ENCODE measurements at regions not wholly inside any gene's neighbourhood (a gene's known extent, or its start where the extent isn't known, plus 50 kb on each side); places are given as distances from the start of the nearest gene placed in this dataset.
A peak's percentile ranks its signal among the peaks of the same experiment; 100 is the strongest.

- ATAC-seq, result no peak
- Histone ChIP-seq H3K4me3 (no peak overlapping the region), H3K36me3 (no peaks in the 10 kb centered on the region), H3K27me3 (no peaks in the 10 kb centered on the region), H3K9me3 (no peaks in the 10 kb centered on the region), H3K4me1 (no peaks in the 10 kb centered on the region), H3K27ac (no peak overlapping the region)
- 82 to 93% methylated on average over 3 of the region's 3 CpGs for WGBS, 2 donors (ENCODE audit: low coverage in 1 of 2)
- no peak for TF ChIP-seq POLR2A (IDR thresholded peaks at IDR 0.05)
- no peak for TF ChIP-seq EP300 (IDR thresholded peaks at IDR 0.05)
- TF ChIP-seq POLR2AphosphoS5 (IDR thresholded peaks at IDR 0.05), result no peak
- TF ChIP-seq CTCF (IDR thresholded peaks at IDR 0.05), result no peak
Observed at GRCh38 chr6:86380571-86381125, 556.7 kb upstream of the HTR1E start.

GRCh38 chr6:86357877-86358276 lies 579.5 kb upstream of the HTR1E start:
- 57 to 60% methylated on average over 1 to 4 of the region's 4 CpGs for WGBS, 2 donors (ENCODE audit: low coverage in 1 of 2)
- Histone ChIP-seq H3K4me3 (no peak overlapping the region), H3K27me3 (no peaks in the 10 kb centered on the region), H3K36me3 (no peaks in the 10 kb centered on the region), H3K9me3 (no peaks in the 10 kb centered on the region), H3K4me1 (no peaks in the 10 kb centered on the region), H3K27ac (no peak overlapping the region)
- ATAC-seq, result no peak
- no peak for TF ChIP-seq POLR2A (IDR thresholded peaks at IDR 0.05)
- no peak for TF ChIP-seq POLR2AphosphoS5 (IDR thresholded peaks at IDR 0.05)
- no peak for TF ChIP-seq CTCF (IDR thresholded peaks at IDR 0.05)
- TF ChIP-seq EP300 (IDR thresholded peaks at IDR 0.05), result no peak

GRCh38 chr6:86355271-86355670 lies 582.1 kb upstream of the HTR1E start:
- Histone ChIP-seq H3K9me3 (no peaks in the 10 kb centered on the region), H3K36me3 (no peaks in the 10 kb centered on the region), H3K27ac (no peak overlapping the region), H3K4me3 (no peak overlapping the region), H3K4me1 (no peaks in the 10 kb centered on the region), H3K27me3 (no peaks in the 10 kb centered on the region)
- no peak for ATAC-seq
- TF ChIP-seq CTCF (IDR thresholded peaks at IDR 0.05), result no peak
- TF ChIP-seq POLR2A (IDR thresholded peaks at IDR 0.05), result no peak
- TF ChIP-seq EP300 (IDR thresholded peaks at IDR 0.05), result no peak
- no peak for TF ChIP-seq POLR2AphosphoS5 (IDR thresholded peaks at IDR 0.05)

GRCh38 chr6:86331919-86332318 lies 605.4 kb upstream of the HTR1E start:
- peak; percentile 30 for ATAC-seq
- Histone ChIP-seq H3K4me1 (peaks cover 0 to 28% (median 2%) of the 10 kb centered on the region in 3 donors), H3K36me3 (no peaks in the 10 kb centered on the region), H3K27ac (peak overlapping the region in 1 of 4 donors; percentile 36), H3K27me3 (no peaks in the 10 kb centered on the region), H3K4me3 (no peak overlapping the region), H3K9me3 (no peaks in the 10 kb centered on the region)
- TF ChIP-seq POLR2A (IDR thresholded peaks at IDR 0.05), result no peak
- no peak for TF ChIP-seq EP300 (IDR thresholded peaks at IDR 0.05)
- TF ChIP-seq CTCF (IDR thresholded peaks at IDR 0.05), result no peak
- no peak for TF ChIP-seq POLR2AphosphoS5 (IDR thresholded peaks at IDR 0.05)
- 5 to 14% methylated on average over 5 of the region's 5 CpGs for WGBS, 2 donors (ENCODE audit: low coverage in 1 of 2)

- ATAC-seq, result peak; percentile 78
- H3K27me3 ChIP-seq, result no peaks in the 10 kb centered on the region
- H3K27ac ChIP-seq, result peak overlapping the region in 1 of 4 donors; percentile 36
- H3K36me3 ChIP-seq, result no peaks in the 10 kb centered on the region
- H3K9me3 ChIP-seq, result no peaks in the 10 kb centered on the region
- peak; percentile 39 for TF ChIP-seq POLR2AphosphoS5 (IDR thresholded peaks at IDR 0.05)
- no peak for TF ChIP-seq POLR2A (IDR thresholded peaks at IDR 0.05)
- no peak overlapping the region for H3K4me3 ChIP-seq
- WGBS, 2 donors (ENCODE audit: low coverage in 1 of 2), result 0 to 10% methylated on average over 3 of the region's 3 CpGs
- H3K4me1 ChIP-seq, result peaks cover 0 to 28% (median 2%) of the 10 kb centered on the region in 3 donors
Observed at GRCh38 chr6:86331265-86331840, 606.0 kb upstream of the HTR1E start.
